Astrocyte (in vitro differentiated cells and primary cell): ENCODE measurements at regions not wholly inside any gene's neighbourhood (a gene's known extent, or its start where the extent isn't known, plus 50 kb on each side); places are given as distances from the start of the nearest gene placed in this dataset.

ENCODE experiments used
- DNase-seq: peaks from one replicate; pipeline ENCODE4 v3.0.0-alpha.2; 2010; ENCODE audit warnings: low read depth
- FAIRE-seq: peaks from 2 replicates; lab custom pipeline; 2011; peaks lifted over from hg19 to GRCh38; lab: Jason Lieb, UNC
- H2AFZ ChIP-seq: 2 replicates; pipeline ENCODE4 v1.6.0; 2012; ENCODE audit warnings: low read depth, low read length, inconsistent platforms
- H3K27ac ChIP-seq: 2 replicates; pipeline ENCODE4 v1.5.1; 2011; ENCODE audit warnings: low read depth, low read length, inconsistent platforms
- H3K27me3 ChIP-seq: 2 replicates; pipeline ENCODE4 v1.6.0; 2011; ENCODE audit warnings: low read length, inconsistent platforms; ENCODE audit not compliant: insufficient read depth
- H3K36me3 ChIP-seq: 2 replicates; pipeline ENCODE4 v1.5.1; 2011; ENCODE audit warnings: low read length, inconsistent platforms; ENCODE audit not compliant: insufficient read depth
- H3K4me1 ChIP-seq: 2 replicates; pipeline ENCODE4 v1.5.1; 2011; ENCODE audit warnings: low read length, inconsistent platforms; ENCODE audit not compliant: insufficient read depth
- H3K4me2 ChIP-seq: 2 replicates; pipeline ENCODE4 v1.6.0; 2012; ENCODE audit warnings: low read length, inconsistent platforms
- H3K4me3 ChIP-seq: 2 replicates; pipeline ENCODE4 v1.5.1; 2011; ENCODE audit warnings: low read depth, mild to moderate bottlenecking, low read length, inconsistent platforms; ENCODE audit not compliant: insufficient read depth
- H3K79me2 ChIP-seq: 2 replicates; pipeline ENCODE4 v1.6.0; 2012; ENCODE audit warnings: mild to moderate bottlenecking, low read length, inconsistent platforms; ENCODE audit not compliant: insufficient read depth
- H3K9ac ChIP-seq: 2 replicates; pipeline ENCODE4 v1.6.0; 2012; ENCODE audit warnings: mild to moderate bottlenecking, low read length, inconsistent platforms
- H3K9me3 ChIP-seq: 2 replicates; pipeline ENCODE4 v1.5.1; 2012; ENCODE audit warnings: low read depth, mild to moderate bottlenecking, low read length, inconsistent platforms; ENCODE audit not compliant: insufficient read depth
- H4K20me1 ChIP-seq: 2 replicates; pipeline ENCODE4 v1.6.0; 2012; ENCODE audit warnings: low read length, inconsistent platforms; ENCODE audit not compliant: insufficient read depth
- H3K27ac Mint-ChIP-seq: one replicate; pipeline ENCODE4 v1.8.0; 2021; ENCODE audit warnings: mild to moderate bottlenecking, mixed read lengths; ENCODE audit not compliant: unreplicated experiment
- H3K27me3 Mint-ChIP-seq: one replicate; pipeline ENCODE4 v1.8.0; 2021; ENCODE audit warnings: low read depth, mixed read lengths; ENCODE audit not compliant: unreplicated experiment
- H3K36me3 Mint-ChIP-seq: one replicate; pipeline ENCODE4 v1.8.0; 2021; ENCODE audit warnings: low read depth, mixed read lengths; ENCODE audit not compliant: unreplicated experiment
- H3K4me1 Mint-ChIP-seq: one replicate; pipeline ENCODE4 v1.8.0; 2021; ENCODE audit warnings: low read depth, mixed read lengths; ENCODE audit not compliant: unreplicated experiment
- H3K4me3 Mint-ChIP-seq: one replicate; pipeline ENCODE4 v1.8.0; 2021; ENCODE audit warnings: mild to moderate bottlenecking, moderate library complexity, mixed read lengths; ENCODE audit not compliant: unreplicated experiment
- H3K9me3 Mint-ChIP-seq: one replicate; pipeline ENCODE4 v1.8.0; 2021; ENCODE audit warnings: mild to moderate bottlenecking, mixed read lengths; ENCODE audit not compliant: unreplicated experiment
- EZH2 ChIP-seq: IDR thresholded peaks from 2 replicates; pipeline ENCODE4 v1.6.1; 2012; ENCODE audit warnings: mild to moderate bottlenecking, low read length, inconsistent platforms; ENCODE audit not compliant: insufficient read depth
- TF ChIP-seq, protein P1 (sequence below): IDR thresholded peaks from 2 replicates; pipeline ENCODE4 v1.5.1; 2011; ENCODE audit warnings: low read depth, mild to moderate bottlenecking, inconsistent platforms, low read length, moderate library complexity; ENCODE audit not compliant: insufficient read depth

DNA sequence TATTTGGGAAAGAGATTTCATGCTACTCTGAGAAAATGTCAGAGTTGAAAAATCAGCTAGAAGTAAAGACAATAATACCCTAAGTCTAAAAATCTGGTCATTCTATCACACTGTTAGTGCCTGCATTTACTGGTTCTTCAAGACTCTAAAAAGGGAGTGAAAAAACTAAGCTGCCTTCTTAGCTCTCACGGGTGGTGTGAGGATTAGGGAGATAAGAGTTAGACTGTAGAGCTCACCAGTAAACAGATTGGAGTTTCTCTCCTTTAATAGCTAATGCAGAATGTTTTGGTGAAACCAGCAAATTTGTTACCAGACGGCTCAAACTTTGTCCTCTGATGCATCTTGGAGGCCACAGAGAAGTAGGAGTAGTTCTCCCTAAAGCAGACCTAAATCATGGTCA is 135.0 kb upstream of the OTX2 start:
- no peaks in the 10 kb centered on the region for H3K36me3 ChIP-seq
- no peak for TF ChIP-seq EZH2
- TF ChIP-seq, protein P1, sequence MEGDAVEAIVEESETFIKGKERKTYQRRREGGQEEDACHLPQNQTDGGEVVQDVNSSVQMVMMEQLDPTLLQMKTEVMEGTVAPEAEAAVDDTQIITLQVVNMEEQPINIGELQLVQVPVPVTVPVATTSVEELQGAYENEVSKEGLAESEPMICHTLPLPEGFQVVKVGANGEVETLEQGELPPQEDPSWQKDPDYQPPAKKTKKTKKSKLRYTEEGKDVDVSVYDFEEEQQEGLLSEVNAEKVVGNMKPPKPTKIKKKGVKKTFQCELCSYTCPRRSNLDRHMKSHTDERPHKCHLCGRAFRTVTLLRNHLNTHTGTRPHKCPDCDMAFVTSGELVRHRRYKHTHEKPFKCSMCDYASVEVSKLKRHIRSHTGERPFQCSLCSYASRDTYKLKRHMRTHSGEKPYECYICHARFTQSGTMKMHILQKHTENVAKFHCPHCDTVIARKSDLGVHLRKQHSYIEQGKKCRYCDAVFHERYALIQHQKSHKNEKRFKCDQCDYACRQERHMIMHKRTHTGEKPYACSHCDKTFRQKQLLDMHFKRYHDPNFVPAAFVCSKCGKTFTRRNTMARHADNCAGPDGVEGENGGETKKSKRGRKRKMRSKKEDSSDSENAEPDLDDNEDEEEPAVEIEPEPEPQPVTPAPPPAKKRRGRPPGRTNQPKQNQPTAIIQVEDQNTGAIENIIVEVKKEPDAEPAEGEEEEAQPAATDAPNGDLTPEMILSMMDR, result no peak
- no peak overlapping the region for H3K9ac ChIP-seq
- FAIRE-seq (no peak), DNase-seq (no peak)
- no peak overlapping the region for H3K4me3 ChIP-seq
- peaks cover 5% of the 10 kb centered on the region for H3K27me3 Mint-ChIP-seq
- H3K27ac ChIP-seq, result no peak overlapping the region
- H3K79me2 ChIP-seq, result no peaks in the 10 kb centered on the region
- H2AFZ ChIP-seq, result no peak overlapping the region
- no peaks in the 10 kb centered on the region for H3K27me3 ChIP-seq
- H3K36me3 Mint-ChIP-seq, result no peaks in the 10 kb centered on the region
- H3K4me1 Mint-ChIP-seq, result no peaks in the 10 kb centered on the region
- H3K9me3 ChIP-seq, result no peaks in the 10 kb centered on the region
- H3K27ac Mint-ChIP-seq, result no peak overlapping the region
- H4K20me1 ChIP-seq, result no peaks in the 10 kb centered on the region
- no peak overlapping the region for H3K4me3 Mint-ChIP-seq
- no peak overlapping the region for H3K4me2 ChIP-seq
- no peaks in the 10 kb centered on the region for H3K4me1 ChIP-seq
- no peaks in the 10 kb centered on the region for H3K9me3 Mint-ChIP-seq

DNA sequence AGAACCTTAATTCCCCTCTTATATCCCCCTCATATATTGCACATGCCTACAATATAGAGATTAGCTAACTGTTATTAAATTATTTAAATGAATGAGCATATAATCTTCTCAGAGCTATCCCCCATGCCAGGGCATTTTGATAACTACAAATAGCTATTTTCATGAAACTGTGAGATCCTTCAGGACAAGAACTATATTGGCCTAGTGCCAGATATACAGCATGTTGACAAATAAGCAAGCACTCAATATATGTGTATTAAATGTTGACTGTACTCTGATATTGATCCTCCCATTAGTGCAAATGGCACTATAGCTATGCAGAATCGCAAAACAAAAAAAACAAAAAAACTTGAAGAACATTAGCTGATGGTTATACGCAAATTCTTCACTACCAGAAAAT is 134.1 kb upstream of the OTX2 start:
- H2AFZ ChIP-seq, result no peak overlapping the region
- no peaks in the 10 kb centered on the region for H3K4me1 ChIP-seq
- Mint-ChIP-seq H3K4me1 (no peaks in the 10 kb centered on the region), H3K27ac (no peak overlapping the region), H3K36me3 (no peaks in the 10 kb centered on the region), H3K27me3 (peaks cover 5% of the 10 kb centered on the region), H3K4me3 (no peak overlapping the region), H3K9me3 (no peaks in the 10 kb centered on the region)
- no peaks in the 10 kb centered on the region for H3K9me3 ChIP-seq
- H3K4me2 ChIP-seq, result no peak overlapping the region
- DNase-seq (no peak), FAIRE-seq (no peak)
- no peak overlapping the region for H3K4me3 ChIP-seq
- no peak overlapping the region for H3K9ac ChIP-seq
- no peak overlapping the region for H3K27ac ChIP-seq
- no peaks in the 10 kb centered on the region for H4K20me1 ChIP-seq
- no peak for TF ChIP-seq EZH2
- TF ChIP-seq, protein P1, result no peak
- H3K79me2 ChIP-seq, result no peaks in the 10 kb centered on the region
- H3K36me3 ChIP-seq, result no peaks in the 10 kb centered on the region
- no peaks in the 10 kb centered on the region for H3K27me3 ChIP-seq

DNA sequence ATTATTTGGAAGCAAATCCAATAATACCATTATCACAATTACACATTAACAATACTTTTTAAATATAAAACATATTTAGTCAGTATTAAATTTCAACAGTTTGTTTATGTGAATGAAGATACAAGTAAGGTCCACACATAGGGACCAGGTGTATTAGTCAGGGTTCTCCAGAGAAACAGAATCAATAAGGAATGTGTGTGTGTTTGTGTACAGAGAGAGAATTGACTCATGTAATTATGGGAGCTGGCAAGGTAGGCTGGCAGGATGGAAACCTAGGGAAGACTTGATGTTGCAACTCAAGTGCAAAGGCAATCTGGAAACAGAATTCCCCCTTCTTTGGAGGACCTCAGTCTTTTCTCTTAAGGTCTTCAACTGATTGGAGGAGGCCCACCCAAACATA is 123.2 kb upstream of the OTX2 start:
- Histone ChIP-seq H3K79me2 (no peaks in the 10 kb centered on the region), H2AFZ (no peak overlapping the region), H3K9ac (no peak overlapping the region), H3K4me3 (no peak overlapping the region), H3K27me3 (no peaks in the 10 kb centered on the region), H3K4me2 (no peak overlapping the region), H3K36me3 (no peaks in the 10 kb centered on the region), H3K4me1 (no peaks in the 10 kb centered on the region), H3K9me3 (no peaks in the 10 kb centered on the region), H3K27ac (no peak overlapping the region), H4K20me1 (no peaks in the 10 kb centered on the region)
- H3K4me1 Mint-ChIP-seq, result no peaks in the 10 kb centered on the region
- TF ChIP-seq EZH2, result no peak
- TF ChIP-seq, protein P1, result no peak
- no peaks in the 10 kb centered on the region for H3K36me3 Mint-ChIP-seq
- DNase-seq, result no peak
- H3K9me3 Mint-ChIP-seq, result no peaks in the 10 kb centered on the region
- no peak overlapping the region for H3K4me3 Mint-ChIP-seq
- H3K27ac Mint-ChIP-seq, result no peak overlapping the region
- no peaks in the 10 kb centered on the region for H3K27me3 Mint-ChIP-seq
- no peak for FAIRE-seq
